ENCODE measurements at regions not wholly inside any gene's neighbourhood (a gene's known extent, or its start where the extent isn't known, plus 50 kb on each side); places are given as distances from the start of the nearest gene placed in this dataset.

- TF ChIP-seq ZNF274 (IDR thresholded peaks at IDR 0.05; ENCODE audit: low read depth, low read length): no peak
- no peak for TF ChIP-seq SUZ12 (IDR thresholded peaks at IDR 0.05; ENCODE audit: extremely low read depth, insufficient read depth, insufficient read length)
Measured at GRCh38 chr10:105974803-105975456, 1189.6 kb downstream of the SORCS1 start.

Data from NT2/D1 (cell line).